ENCODE measurements at regions not wholly inside any gene's neighbourhood (a gene's known extent, or its start where the extent isn't known, plus 50 kb on each side); places are given as distances from the start of the nearest gene placed in this dataset.

- DNase-seq = no peak
These were observed 216.5 kb upstream of the DKK2 start for GRCh38 chr4:107252571-107252970.

GRCh38 chr4:107248571-107248970 is 212.5 kb upstream of the DKK2 start:
- no peak for DNase-seq

DNA sequence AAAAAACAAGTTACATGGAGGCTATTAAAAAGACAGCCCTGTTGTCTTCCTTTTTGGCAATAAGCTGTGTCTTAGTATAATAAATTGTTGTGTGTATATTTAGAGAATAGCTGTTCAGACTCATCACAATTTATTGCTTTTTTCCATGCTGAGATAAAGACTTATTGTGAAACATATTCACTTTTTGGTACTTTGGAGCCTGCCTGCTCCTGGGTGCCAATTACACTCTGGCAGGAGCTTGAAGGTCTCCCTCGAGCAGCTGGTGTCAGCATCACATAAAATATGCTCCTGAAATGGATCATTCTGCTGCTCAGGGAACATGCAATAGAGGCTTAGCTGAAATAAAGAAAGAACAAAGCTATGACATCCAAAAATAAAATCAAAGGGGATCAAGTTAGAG is 211.6 kb upstream of the DKK2 start:
- no peak for DNase-seq

DNA sequence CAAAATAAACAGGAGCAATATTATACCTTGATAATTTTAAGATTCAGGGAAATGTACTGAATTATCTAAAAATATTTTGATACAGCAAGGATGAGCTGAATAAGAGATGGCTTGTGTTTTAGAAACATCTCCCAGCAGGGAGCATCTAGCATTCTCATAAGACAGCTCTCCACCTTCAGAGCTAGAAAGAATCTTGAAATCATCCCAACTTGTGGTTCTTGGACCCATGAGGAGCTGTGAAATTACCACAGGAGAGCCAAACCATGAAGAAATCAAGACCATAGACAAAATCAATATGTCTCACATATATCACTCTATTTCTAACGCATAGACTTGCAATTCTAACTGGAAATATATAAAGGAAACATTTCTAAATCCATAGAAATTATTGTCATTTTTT is 210.6 kb upstream of the DKK2 start:
- DNase-seq = no peak

DNA sequence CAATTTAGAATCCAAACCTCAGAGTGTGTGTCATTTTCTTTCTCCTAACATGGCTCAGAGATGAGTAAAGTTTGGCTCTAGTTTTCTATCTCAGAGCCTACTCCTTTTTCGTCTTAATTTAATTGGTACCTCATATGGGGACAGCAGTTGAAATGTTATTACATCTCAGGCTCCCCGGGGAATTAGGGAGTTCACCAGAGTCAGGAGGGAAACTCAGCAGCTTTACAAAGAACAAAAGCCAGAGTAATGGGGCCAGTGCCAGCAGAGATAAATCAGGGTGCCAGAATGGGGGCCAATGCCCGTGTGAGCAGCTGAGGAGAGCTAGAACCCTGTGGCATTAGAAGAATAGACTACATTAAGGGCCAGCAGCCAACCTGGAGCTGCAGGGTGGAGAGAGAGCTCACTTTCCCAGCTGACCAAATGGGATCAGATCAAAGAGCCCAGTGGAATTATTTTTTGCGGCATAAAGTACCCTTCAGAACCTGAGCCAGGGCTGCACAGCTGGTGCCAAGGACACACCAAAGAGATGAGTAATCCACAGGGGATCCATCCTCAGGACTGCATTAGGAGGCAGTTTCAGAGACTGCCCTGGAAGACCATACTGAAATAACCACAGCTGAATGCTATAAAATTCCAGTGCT is 207.1 kb upstream of the DKK2 start:
- no peak for DNase-seq

GRCh38 chr4:107220976-107221375 is 184.9 kb upstream of the DKK2 start:
- DNase-seq = no peak

GRCh38 chr4:107219681-107220080 is 183.6 kb upstream of the DKK2 start:
- DNase-seq = no peak

DNA sequence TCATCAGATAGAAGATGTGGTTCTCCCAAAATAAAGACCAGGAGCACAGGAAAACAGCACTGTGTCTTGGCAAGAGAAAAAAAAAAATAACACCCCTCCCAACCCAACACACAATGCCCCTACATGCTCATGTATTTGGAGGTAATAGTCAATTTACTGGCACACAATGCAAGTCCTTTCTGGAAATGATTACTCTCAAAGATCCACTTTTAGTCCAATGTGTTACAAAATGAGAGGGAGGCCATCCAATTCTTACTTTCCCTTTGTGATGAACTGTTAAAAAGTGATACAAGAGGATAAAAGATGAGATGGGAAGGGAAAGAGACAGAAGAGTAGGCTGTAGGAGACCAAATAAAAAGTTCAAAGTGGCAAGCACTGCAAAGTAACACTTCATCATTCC is 180.3 kb upstream of the DKK2 start:
- DNase-seq = no peak

DNA sequence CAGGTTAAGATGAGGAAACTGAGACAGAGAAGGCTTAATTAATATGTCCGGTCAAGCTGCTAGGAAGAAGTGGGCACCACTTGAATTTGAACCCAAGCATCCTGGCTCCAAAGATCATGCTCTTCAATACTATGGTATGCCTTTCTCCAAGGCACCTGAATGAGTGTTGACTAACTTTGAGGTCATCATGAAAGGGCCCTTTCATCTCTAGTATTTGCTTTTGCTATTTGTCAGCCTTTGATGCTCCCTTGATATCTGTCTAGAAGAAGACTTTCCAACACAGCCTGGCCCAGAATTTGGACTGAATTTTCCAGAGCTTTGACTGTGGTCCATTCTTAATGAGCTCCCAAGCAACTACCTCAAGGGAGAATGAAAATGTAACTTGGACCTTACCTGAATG is 179.1 kb upstream of the DKK2 start:
- no peak for DNase-seq

- no peak for DNase-seq
These were observed 177.8 kb upstream of the DKK2 start for GRCh38 chr4:107213880-107214279.

GRCh38 chr4:107213410-107213809 is 177.3 kb upstream of the DKK2 start:
- no peak for DNase-seq

DNA sequence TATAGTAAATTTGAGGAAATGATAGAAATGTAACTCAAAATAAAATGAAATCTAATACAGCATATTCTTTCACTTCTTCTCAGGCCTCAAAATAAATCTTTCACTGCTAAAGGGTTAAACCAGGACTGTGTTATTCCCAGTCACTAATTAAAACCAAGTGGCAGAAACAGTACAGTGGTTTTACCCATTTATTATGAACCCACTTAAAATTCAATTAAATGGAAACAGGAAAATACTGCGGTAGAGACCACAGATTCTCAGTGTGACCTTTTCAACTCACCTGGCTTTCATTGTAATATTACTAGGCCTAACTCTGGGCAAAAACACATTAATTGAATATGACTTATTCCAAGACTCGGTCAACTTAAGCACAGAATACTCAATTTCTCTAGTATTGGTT is 176.5 kb upstream of the DKK2 start:
- DNase-seq = no peak

GRCh38 chr4:107210450-107211239 is 174.5 kb upstream of the DKK2 start:
- DNase-seq = no peak

DNA sequence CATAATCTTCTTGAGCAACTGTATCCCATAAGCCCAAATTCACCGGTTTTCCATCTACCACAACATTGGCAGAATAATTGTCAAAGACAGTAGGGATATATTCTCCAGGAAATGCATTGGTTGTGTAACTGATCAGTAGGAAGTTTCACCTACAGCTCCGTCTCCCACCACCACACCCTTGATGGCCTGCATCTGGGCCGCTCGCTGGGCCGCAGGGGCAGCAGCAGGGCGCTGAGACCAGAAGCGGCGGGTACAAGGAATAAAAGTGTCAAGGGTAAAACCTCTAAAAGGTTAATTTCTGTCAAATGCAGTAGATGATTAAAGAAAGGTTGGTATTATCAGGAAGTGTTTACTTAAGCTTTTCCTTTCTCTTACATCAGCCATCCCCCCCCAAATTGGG is 167.6 kb upstream of the DKK2 start:
- no peak for DNase-seq

DNA sequence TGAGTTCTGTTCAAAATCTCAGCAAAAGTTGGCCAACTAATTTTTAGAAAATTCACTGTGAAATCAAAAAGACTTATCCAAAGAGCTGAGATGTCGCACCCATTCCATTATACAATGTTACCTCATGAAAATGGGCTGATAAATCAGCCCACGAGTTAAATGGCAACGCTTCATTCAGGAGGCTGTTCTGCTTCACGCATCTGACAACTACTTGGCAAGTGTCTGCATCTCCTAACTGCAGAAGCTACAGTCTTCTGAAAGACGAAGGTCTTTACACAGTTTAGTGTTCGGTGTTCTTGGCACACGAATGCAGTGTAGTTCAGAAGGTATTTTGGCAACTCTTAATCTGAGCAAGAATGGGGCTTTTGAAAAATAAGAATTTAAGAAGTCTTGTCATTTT is 166.6 kb upstream of the DKK2 start:
- no peak for DNase-seq

DNA sequence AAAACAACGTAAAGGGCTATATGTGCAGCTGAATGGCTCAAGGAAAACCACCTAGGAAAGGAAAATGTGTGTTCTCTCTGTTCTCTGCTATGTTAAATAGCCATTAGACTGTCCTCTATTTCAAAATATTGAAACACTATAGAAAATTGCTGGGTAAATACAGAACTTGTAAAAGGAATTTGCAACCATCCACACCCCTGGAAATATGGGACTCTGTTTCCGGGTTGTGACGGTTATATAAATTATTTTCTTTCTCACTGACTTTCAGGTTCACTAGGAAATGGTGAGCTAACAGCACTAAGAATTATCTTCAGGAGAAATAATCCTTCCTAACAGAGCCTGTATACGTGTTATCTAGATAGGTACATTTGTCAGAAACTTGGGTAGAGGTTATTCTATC is 161.0 kb upstream of the DKK2 start:
- DNase-seq = no peak

DNA sequence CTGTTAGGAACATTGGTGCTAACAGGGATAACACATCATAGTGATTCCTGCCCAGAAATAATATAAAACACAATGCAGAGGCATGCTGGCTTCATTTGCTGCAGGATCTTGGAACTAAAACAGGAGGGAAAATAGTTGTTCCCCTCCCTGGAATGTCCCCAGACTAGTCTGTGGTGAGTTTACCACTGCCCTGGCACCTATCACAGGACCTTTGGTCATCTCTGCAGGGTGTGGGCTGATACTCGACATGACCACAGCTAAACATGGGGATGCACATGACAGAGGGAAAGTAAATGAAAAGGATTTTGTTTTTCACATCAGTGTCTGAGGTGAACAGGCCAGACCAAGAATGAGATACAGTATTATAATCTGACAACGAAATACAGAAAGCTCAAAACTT is 160.2 kb upstream of the DKK2 start:
- no peak for DNase-seq

DNA sequence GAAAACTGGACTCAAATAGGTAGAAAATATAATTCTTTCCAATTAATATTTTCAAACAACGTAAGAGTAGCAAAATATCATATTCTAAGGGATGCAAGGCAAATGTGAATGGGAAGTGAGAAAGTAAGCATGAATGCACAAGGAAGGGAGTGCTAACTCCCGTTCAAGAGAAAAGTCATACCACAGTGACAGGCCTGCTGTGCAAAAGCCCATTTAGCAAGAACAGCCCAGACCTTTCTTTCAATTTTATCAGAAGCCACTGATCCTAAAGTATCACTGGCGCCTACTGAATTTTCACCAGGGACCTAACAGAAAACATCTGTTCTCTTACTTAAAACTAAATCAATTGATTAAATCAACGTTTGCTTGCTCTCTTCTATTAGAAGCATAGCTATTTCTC is 157.9 kb upstream of the DKK2 start:
- no peak for DNase-seq

GRCh38 chr4:107192601-107193000 is 156.5 kb upstream of the DKK2 start:
- DNase-seq = no peak

DNA sequence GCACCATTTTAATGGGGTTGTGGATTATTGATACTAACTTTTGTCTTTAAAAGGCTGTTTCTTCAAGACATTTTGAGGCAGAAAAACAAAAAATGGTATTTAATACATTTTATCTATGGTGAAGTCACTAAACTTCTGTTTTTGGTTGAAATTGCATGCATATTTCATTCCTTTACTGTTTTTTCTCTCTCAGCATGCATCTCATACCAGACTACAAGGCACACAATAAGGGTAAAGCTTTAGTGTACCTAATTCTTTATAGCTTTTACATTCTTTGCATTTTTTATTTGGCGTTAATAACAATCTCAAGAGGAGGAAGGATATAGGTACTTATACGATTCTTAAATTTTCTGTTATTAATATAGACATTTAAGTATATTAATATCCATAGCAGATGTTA is 151.0 kb upstream of the DKK2 start:
- DNase-seq = no peak

DNA sequence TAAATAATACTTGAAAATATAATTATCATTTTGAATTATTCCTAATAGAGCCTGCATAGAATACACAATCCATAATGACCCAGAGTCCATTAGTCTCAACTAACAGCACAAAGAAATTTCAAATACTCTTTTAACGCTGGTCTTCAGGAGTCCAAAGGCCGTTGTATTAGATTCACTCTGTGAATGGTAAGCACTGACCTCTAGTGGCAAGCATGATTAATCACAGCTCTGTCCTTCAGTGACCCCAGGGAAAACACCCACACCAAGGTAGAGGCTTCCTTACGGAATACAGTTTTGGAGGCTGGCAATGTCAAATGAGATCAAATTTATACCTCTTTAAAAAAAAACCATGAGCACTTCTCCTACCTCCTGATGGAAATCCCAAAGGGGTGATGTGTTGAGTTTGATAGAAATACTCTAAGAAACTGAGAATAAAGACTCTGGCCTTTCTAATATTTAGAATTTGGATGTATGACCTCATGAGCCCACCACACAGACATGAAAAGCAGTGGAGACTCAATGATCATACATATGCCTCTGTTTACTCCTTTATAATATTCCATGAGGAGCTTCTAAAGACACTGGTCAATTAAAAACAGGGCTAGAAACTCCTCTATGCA is 147.2 kb upstream of the DKK2 start:
- DNase-seq = peak in 13 of 56 donors; percentile 0 to 25 (median 1)

GRCh38 chr4:107182347-107182746 is 146.2 kb upstream of the DKK2 start:
- no peak for DNase-seq

- DNase-seq = no peak
These were observed 130.8 kb upstream of the DKK2 start for GRCh38 chr4:107166873-107167450.
